LNCaP clone FGC (cell line): ENCODE measurements at regions not wholly inside any gene's neighbourhood (a gene's known extent, or its start where the extent isn't known, plus 50 kb on each side); places are given as distances from the start of the nearest gene placed in this dataset.

Source experiments
- DNase-seq: peaks from one replicate; pipeline ENCODE4 v3.0.0-alpha.2; 2011; ENCODE audit warnings: low read depth
- H3K4me3 ChIP-seq: 2 replicates; pipeline ENCODE4 v1.5.1; 2011; ENCODE audit warnings: mild to moderate bottlenecking, low read depth, low read length, control low read depth
- TF ChIP-seq, protein P1 (sequence below): IDR thresholded peaks from 2 replicates; pipeline ENCODE4 v1.5.1; 2012; ENCODE audit warnings: mild to moderate bottlenecking; ENCODE audit not compliant: control insufficient read depth, insufficient read depth; ENCODE audit errors: extremely low read depth

- no peak for DNase-seq
- TF ChIP-seq, protein P1, sequence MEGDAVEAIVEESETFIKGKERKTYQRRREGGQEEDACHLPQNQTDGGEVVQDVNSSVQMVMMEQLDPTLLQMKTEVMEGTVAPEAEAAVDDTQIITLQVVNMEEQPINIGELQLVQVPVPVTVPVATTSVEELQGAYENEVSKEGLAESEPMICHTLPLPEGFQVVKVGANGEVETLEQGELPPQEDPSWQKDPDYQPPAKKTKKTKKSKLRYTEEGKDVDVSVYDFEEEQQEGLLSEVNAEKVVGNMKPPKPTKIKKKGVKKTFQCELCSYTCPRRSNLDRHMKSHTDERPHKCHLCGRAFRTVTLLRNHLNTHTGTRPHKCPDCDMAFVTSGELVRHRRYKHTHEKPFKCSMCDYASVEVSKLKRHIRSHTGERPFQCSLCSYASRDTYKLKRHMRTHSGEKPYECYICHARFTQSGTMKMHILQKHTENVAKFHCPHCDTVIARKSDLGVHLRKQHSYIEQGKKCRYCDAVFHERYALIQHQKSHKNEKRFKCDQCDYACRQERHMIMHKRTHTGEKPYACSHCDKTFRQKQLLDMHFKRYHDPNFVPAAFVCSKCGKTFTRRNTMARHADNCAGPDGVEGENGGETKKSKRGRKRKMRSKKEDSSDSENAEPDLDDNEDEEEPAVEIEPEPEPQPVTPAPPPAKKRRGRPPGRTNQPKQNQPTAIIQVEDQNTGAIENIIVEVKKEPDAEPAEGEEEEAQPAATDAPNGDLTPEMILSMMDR: no peak
Measured at GRCh38 chr13:82370316-82370715, 1512.0 kb downstream of the SLITRK1 start.

GRCh38 chr13:82364525-82364924 lies 1517.7 kb downstream of the SLITRK1 start:
- TF ChIP-seq, protein P1: no peak

More at GRCh38 chr13:82370316-82370715, 1512.0 kb downstream of the SLITRK1 start:
- H3K4me3 ChIP-seq: no peak overlapping the region

GRCh38 chr13:82358284-82358683 lies 1524.0 kb downstream of the SLITRK1 start:
- DNase-seq: no peak
- H3K4me3 ChIP-seq: no peak overlapping the region
- TF ChIP-seq, protein P1: no peak

More at GRCh38 chr13:82364525-82364924, 1517.7 kb downstream of the SLITRK1 start:
- DNase-seq: no peak
- H3K4me3 ChIP-seq: no peak overlapping the region

DNA sequence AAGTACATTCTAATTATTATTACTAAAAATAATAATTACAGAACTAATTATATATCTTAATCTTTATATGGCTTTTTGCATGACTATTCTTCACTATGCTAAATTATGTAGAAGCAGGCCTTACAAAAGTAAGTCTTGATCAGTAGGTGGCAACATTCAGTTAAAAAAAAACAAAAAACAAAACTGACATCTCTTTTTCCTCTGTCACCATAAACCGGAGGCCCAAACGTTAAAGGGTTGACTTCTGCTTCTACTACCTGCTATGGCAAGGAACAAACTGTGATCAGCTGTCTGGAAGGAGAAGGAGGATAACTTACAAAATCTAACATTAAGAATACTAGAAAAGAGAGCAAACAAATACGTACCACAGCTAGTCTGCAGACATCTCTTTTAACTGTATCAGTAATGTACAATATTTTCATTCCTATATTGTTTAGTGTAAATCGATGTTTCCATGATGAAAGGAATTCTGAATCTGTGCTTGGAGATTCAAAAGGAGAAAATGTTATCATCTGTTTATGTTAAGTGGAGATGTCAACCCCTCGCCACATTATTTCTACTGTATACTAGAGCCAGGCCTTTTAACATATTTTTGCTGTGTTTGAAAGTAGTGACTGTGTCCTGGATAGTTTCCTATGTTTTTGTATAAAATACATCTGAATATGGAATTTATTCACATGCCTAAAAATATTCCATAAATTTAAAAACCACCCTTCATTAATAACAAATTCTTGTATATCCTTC lies 1525.4 kb downstream of the SLITRK1 start:
- DNase-seq: no peak
- H3K4me3 ChIP-seq: no peak overlapping the region
- TF ChIP-seq, protein P1: peak; percentile 24; the same call in 1 of the 2 replicates

DNA sequence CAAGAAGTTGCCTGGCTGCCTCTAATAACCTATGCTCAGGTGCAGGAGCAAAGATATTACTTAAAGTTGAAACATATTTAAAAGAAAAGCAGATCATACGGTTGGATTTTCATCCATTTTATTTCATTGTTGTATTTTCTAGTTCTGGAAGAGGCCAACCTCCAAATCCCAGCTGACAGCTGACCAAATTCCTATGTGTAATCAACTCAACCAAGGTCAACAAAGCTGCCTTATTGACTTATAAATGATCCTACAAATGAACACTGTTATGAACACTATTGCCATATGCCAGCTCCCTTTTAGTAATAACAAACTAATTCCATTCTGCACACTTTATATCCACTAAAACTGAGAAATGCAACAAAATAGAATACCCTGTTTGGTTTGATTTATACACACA lies 1537.4 kb downstream of the SLITRK1 start:
- TF ChIP-seq, protein P1: no peak
- no peak overlapping the region for H3K4me3 ChIP-seq
- no peak for DNase-seq

GRCh38 chr13:82341116-82341515 lies 1541.2 kb downstream of the SLITRK1 start:
- DNase-seq: no peak
- TF ChIP-seq, protein P1: no peak
- H3K4me3 ChIP-seq: no peak overlapping the region

GRCh38 chr13:82330499-82330898 lies 1551.8 kb downstream of the SLITRK1 start:
- DNase-seq: no peak
- no peak overlapping the region for H3K4me3 ChIP-seq
- TF ChIP-seq, protein P1: peak; percentile 52
